GM12874 (cell line): ENCODE measurements at regions not wholly inside any gene's neighbourhood (a gene's known extent, or its start where the extent isn't known, plus 50 kb on each side); places are given as distances from the start of the nearest gene placed in this dataset.

Experiments used
- TF ChIP-seq, protein P1 (sequence below): IDR thresholded peaks from 2 replicates; pipeline ENCODE4 v1.5.1; 2011; ENCODE audit warnings: low read depth, mild to moderate bottlenecking, control low read depth, low read length, moderate library complexity; ENCODE audit not compliant: insufficient read depth

DNA sequence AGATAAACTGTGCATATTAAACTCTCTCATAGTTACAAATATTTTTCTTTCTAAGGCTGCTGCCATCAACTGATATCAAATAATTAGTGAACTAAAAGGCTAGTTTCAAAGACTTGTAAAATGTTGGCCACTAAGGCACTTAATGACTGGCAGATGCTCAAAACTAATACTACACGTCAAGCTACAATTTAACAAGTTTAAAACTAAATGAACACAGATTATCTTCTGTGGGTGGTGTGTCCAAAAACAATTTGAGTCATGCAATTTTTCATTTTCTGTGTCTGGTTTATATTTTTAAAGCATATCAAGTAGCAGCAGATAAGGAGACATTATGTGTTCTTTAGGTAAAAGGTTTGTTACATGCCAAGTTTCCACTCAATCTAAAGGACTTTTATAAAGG, 665.1 kb downstream of the EFNA5 start:
- TF ChIP-seq, protein P1, sequence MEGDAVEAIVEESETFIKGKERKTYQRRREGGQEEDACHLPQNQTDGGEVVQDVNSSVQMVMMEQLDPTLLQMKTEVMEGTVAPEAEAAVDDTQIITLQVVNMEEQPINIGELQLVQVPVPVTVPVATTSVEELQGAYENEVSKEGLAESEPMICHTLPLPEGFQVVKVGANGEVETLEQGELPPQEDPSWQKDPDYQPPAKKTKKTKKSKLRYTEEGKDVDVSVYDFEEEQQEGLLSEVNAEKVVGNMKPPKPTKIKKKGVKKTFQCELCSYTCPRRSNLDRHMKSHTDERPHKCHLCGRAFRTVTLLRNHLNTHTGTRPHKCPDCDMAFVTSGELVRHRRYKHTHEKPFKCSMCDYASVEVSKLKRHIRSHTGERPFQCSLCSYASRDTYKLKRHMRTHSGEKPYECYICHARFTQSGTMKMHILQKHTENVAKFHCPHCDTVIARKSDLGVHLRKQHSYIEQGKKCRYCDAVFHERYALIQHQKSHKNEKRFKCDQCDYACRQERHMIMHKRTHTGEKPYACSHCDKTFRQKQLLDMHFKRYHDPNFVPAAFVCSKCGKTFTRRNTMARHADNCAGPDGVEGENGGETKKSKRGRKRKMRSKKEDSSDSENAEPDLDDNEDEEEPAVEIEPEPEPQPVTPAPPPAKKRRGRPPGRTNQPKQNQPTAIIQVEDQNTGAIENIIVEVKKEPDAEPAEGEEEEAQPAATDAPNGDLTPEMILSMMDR = no peak

DNA sequence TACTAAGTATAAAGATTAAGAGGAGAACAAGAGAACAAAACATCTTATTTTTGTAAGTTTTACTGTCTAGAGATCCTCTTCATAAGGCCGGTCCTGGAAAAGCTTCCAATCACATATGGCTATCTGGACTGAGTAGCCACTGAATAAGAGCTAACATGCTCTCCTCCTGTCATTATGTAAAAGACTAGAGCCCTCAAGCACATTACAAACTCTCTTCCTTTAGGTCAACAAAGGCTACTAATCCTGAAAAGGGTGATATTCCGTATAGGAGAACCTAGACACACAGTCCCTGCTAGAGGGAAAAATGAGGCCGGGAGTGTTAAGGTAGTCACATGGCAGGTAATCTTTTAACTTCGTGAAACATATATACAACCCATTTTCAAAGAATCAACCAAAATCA, 665.6 kb downstream of the EFNA5 start:
- TF ChIP-seq, protein P1 = no peak

DNA sequence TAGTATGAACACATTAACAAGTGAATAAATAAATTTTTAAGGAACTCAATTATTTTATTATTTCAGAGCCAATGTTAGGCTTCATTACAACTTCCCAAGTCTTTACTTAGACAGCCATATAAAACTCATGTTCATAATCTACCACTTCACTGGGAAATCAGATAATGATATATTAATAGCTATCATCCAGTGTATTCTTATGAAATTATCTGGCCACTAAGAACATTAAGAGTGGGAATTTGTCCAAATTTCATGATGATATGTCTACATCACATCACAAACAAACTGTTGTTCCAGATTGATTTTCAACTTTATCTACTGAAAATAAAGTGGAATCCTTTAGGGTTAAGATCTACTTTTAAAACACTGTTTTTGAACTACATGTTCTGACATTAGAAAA, 668.6 kb downstream of the EFNA5 start:
- TF ChIP-seq, protein P1 = no peak

- TF ChIP-seq, protein P1 = no peak
Observed at GRCh38 chr5:106986006-106986405, 684.7 kb downstream of the EFNA5 start.

GRCh38 chr5:106985174-106985573, 685.6 kb downstream of the EFNA5 start:
- TF ChIP-seq, protein P1 = no peak

- TF ChIP-seq, protein P1 = no peak
Observed at GRCh38 chr5:106976363-106976762, 694.4 kb downstream of the EFNA5 start.

DNA sequence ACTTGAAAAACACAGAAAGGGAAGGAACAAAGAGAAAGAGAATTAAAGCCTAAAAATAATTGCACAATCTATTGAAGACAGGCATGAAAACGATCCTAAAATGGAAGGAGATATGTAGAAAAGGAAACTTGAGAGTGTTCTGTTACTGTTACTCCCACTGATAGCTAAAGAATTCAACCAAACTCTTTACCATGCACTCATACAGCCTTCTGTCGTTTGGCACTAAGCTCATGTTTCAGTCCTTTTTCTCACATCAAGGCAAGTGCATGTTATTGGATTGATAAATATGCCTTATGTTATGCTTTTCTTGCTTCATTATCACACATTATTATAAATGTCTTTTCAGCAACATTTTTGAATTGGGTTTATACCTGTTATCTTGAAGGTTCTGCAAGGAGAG, 696.5 kb downstream of the EFNA5 start:
- TF ChIP-seq, protein P1 = no peak
